Thoracic aorta (tissue), 2 donors: ENCODE measurements at regions not wholly inside any gene's neighbourhood (a gene's known extent, or its start where the extent isn't known, plus 50 kb on each side); places are given as distances from the start of the nearest gene placed in this dataset.

ENCODE experiments used
- ATAC-seq: fragments of 150-250 bp; one replicate; pipeline ENCODE4 v1.8.0; 2017; ENCODE audit warnings: low read depth; ENCODE audit not compliant: insufficient number of reproducible peaks, low FRiP score
- DNase-seq: peaks from one replicate; pipeline ENCODE4 v3.0.0-alpha.2; 2020; ENCODE audit warnings: low spot score
- H3K27ac ChIP-seq, 2 donors: fragments of 200-600 bp; sonication (generic); 1 replicate in 1 of 2; 2 replicates in 1 of 2; pipeline ENCODE4 v1.5.1; 2016; ENCODE audit warnings: mild to moderate bottlenecking in 2 of 2, moderate library complexity in 2 of 2
- H3K27me3 ChIP-seq: fragments of 200-600 bp; sonication (generic); replicated peaks from 2 replicates; pipeline ENCODE4 v1.6.0; 2016; ENCODE audit warnings: mild to moderate bottlenecking; ENCODE audit not compliant: insufficient read depth
- H3K36me3 ChIP-seq: fragments of 200-600 bp; sonication (generic); one replicate; pipeline ENCODE4 v1.5.1; 2016
- H3K4me1 ChIP-seq, 2 donors: fragments of 200-600 bp; sonication (generic); 1 replicate in 1 of 2; 2 replicates in 1 of 2; pipeline versions ENCODE4 v1.5.1 to v1.6.0; 2016; ENCODE audit warnings: low read depth in 2 of 2, mild to moderate bottlenecking in 1 of 2; ENCODE audit not compliant: control insufficient read depth in 1 of 2
- H3K4me3 ChIP-seq: fragments of 200-600 bp; sonication (generic); 2 replicates; pipeline ENCODE4 v1.5.1; 2016; ENCODE audit warnings: mild to moderate bottlenecking
- H3K9me3 ChIP-seq: fragments of 200-600 bp; sonication (generic); 2 replicates; pipeline ENCODE4 v1.5.1; 2016
- CTCF ChIP-seq: fragments of 200-600 bp; sonication (generic); IDR thresholded peaks from one replicate; pipeline ENCODE4 v1.5.1; 2019; ENCODE audit warnings: antibody characterized with exemption

DNA sequence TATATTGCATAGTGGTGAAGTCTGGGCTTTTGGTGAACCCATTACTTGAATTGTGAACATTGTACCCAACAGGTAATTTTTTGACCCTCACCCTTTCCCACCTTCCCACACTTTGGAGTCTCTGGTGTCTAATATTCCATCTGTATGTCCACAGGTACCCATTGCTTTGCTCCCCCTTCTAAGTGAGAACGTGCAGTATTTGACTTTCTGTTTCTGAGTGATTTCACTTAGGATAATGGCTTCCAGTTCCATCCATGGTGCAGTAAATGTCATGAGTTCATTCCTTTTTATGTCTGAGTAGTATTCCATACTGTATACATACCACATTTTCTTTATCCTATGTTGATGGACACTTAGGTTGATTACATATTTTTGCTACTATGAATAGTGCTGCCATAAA, 91.5 kb upstream of the KIF5B start:
- H3K27ac ChIP-seq: no peak overlapping the region
- H3K27me3 ChIP-seq: no peaks in the 10 kb centered on the region
- ATAC-seq (no peak), DNase-seq (no peak)
- no peaks in the 10 kb centered on the region for H3K9me3 ChIP-seq
- no peaks in the 10 kb centered on the region for H3K36me3 ChIP-seq
- peaks cover 0 to 16% of the 10 kb centered on the region in 2 donors for H3K4me1 ChIP-seq
- no peak for TF ChIP-seq CTCF
- H3K4me3 ChIP-seq: no peak overlapping the region

GRCh38 chr10:32146166-32146565, 89.9 kb upstream of the KIF5B start:
- no peak for TF ChIP-seq CTCF
- ATAC-seq (no peak), DNase-seq (no peak)

DNA sequence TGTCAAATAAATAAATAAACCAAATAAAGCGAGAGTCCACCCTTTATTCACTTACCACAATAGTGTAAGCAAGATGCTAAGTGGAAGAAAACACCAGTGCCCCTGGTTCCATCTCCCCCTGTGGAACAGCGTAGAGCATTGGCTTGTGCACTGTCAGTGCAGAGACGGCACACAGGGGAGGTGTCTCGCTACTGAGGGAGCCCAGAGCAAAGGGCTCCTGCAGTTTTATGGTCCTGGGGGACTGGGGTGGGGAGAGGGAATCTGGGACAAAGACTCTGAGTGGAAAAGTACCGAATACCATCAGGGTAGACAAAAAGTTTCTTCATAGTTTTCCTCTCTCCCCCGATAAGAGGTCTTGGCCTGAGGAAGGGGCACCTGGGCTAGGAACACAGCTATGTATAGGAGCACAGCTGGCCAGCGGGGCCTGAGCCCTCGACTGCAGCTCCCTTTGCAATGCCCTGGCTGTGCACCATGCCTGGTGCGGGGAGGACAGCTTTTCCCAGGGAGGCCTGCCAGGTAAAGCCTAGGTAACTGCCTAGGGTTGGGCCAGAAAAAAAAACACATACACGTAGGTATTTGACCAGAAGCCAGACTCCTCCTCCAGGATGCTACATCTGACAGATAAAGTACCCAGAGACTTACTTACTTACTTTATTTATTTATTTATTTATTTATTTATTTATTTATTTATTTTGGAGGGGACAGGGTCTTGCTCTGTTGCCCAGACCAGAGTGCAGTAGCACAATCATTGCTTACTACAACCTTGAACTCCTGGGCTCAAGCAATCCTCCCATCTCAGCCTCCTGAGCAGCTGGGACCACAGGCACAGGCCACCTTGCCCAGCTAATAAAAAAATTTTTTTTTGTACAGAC, 88.8 kb upstream of the KIF5B start:
- DNase-seq (no peak), ATAC-seq (no peak)
- H3K4me3 ChIP-seq: no peak overlapping the region
- no peaks in the 10 kb centered on the region for H3K36me3 ChIP-seq
- H3K4me1 ChIP-seq: peaks cover 0 to 6% of the 10 kb centered on the region in 2 donors
- TF ChIP-seq CTCF: no peak
- no peak overlapping the region for H3K27ac ChIP-seq
- no peaks in the 10 kb centered on the region for H3K9me3 ChIP-seq
- H3K27me3 ChIP-seq: no peaks in the 10 kb centered on the region

More at GRCh38 chr10:32146166-32146565, 89.9 kb upstream of the KIF5B start:
- H3K9me3 ChIP-seq: no peaks in the 10 kb centered on the region
- no peak overlapping the region for H3K4me3 ChIP-seq
- H3K27me3 ChIP-seq: no peaks in the 10 kb centered on the region
- no peaks in the 10 kb centered on the region for H3K36me3 ChIP-seq
- H3K4me1 ChIP-seq: peaks cover 0 to 16% of the 10 kb centered on the region in 2 donors
- no peak overlapping the region for H3K27ac ChIP-seq

GRCh38 chr10:32143302-32143847, 87.2 kb upstream of the KIF5B start:
- H3K9me3 ChIP-seq: no peaks in the 10 kb centered on the region
- no peaks in the 10 kb centered on the region for H3K36me3 ChIP-seq
- no peak for DNase-seq
- no peak overlapping the region for H3K4me3 ChIP-seq
- no peak overlapping the region for H3K27ac ChIP-seq
- ATAC-seq: no peak
- H3K27me3 ChIP-seq: no peaks in the 10 kb centered on the region
- TF ChIP-seq CTCF: no peak
- H3K4me1 ChIP-seq: peaks cover 6 to 16% of the 10 kb centered on the region in 2 donors

DNA sequence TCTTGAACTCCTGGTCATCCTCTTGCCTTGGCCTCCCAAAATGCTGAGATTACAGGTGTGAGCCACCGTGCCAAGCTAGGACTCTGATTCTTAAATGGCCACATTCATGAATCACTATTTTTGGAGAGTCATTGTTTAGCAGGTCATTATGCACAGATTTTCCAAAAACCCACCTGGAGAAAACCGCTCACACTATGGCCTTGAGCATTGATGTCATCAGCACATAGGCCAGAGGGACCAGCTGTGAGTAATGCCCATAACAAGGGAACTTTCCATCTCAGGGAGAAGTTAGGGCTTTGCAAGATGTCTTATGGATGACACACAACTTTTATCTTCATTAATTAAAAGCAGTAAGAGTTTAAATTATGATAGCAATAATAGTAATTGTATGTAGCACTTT, 86.4 kb upstream of the KIF5B start:
- ATAC-seq (no peak), DNase-seq (no peak)
- no peaks in the 10 kb centered on the region for H3K27me3 ChIP-seq
- TF ChIP-seq CTCF: no peak
- H3K4me3 ChIP-seq: no peak overlapping the region
- H3K27ac ChIP-seq: no peak overlapping the region
- H3K4me1 ChIP-seq: peaks cover 6 to 16% of the 10 kb centered on the region in 2 donors
- no peaks in the 10 kb centered on the region for H3K9me3 ChIP-seq
- H3K36me3 ChIP-seq: no peaks in the 10 kb centered on the region
